Suprapubic skin (tissue), 4 donors: ENCODE measurements at regions not wholly inside any gene's neighbourhood (a gene's known extent, or its start where the extent isn't known, plus 50 kb on each side); places are given as distances from the start of the nearest gene placed in this dataset.
"Not testable (repeated sequence)": the region's sequence is repeated elsewhere in the genome, so short reads cannot be mapped to it uniquely, and the experiment has no call there.

ENCODE experiments used
- DNase-seq, 2 donors: peaks; one replicate each; pipeline ENCODE4 v3.0.0-alpha.2; 2019; ENCODE audit warnings: low spot score in 2 of 2
- H3K27ac ChIP-seq: fragments of 200-600 bp; sonication (generic); one replicate; pipeline ENCODE4 v1.5.1; 2019
- H3K27me3 ChIP-seq: fragments of 200-600 bp; sonication (generic); one replicate; pipeline ENCODE4 v1.5.1; 2019
- H3K36me3 ChIP-seq: fragments of 200-600 bp; sonication (generic); one replicate; pipeline ENCODE4 v1.5.1; 2019
- H3K4me1 ChIP-seq: fragments of 200-600 bp; sonication (generic); one replicate; pipeline ENCODE4 v1.5.1; 2019
- H3K4me3 ChIP-seq: fragments of 200-600 bp; sonication (generic); one replicate; pipeline ENCODE4 v1.5.1; 2019; ENCODE audit warnings: mild to moderate bottlenecking
- H3K9me3 ChIP-seq: fragments of 200-600 bp; sonication (generic); one replicate; pipeline ENCODE4 v1.5.1; 2019
- EP300 ChIP-seq: sonication (generic); formaldehyde crosslinking; IDR thresholded peaks from one replicate; pipeline ENCODE4 v1.6.1; 2017; ENCODE audit warnings: antibody characterized with exemption
- POLR2A ChIP-seq, 2 donors: fragments of 450-650 bp; IDR thresholded peaks; one replicate each; pipeline ENCODE4 v1.6.1; 2017; ENCODE audit warnings: antibody characterized with exemption in 2 of 2, mild to moderate bottlenecking in 2 of 2, moderate library complexity in 2 of 2
- POLR2AphosphoS5 ChIP-seq, 3 donors: sonication (generic); formaldehyde crosslinking; IDR thresholded peaks; one replicate each; pipeline ENCODE4 v1.6.1; 2017; ENCODE audit warnings: antibody characterized with exemption in 3 of 3
- WGBS: methylation state at CpG from one replicate; pipeline ENCODE4 v1.1.5; 2018; 5-methylcytosine and 5-hydroxymethylcytosine counted together
- TF ChIP-seq, protein P1 (sequence below), 2 donors: fragments of 200-600 bp in 1 of 2; fragments of 450-650 bp in 1 of 2; sonication (generic) in 1 of 2; IDR thresholded peaks; one replicate each; pipeline ENCODE4 v1.5.1; 2016 to 2019; ENCODE audit warnings: antibody characterized with exemption in 2 of 2, mild to moderate bottlenecking in 1 of 2, moderate library complexity in 1 of 2

DNA sequence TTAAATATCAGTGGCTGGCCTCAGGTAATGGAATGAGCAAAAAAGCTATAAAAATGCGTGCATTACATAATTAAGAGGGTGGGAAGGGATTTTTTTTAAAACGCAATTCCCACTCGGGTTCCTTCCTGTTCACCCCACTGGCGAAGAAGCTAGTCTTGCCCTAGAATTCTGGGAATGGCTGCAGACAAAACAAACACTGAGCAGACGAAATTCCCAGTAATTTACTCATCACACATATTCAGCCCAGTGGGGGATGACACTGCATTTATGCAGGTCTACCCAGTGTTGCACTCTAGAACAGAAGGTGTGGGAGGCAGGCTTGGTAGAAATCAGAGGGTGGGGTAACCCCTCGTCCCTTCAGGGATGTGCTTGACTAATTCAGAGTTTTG is 2695.0 kb upstream of the DEFB115 start:
- Histone ChIP-seq H3K27ac (no peak overlapping the region), H3K4me3 (no peak overlapping the region), H3K4me1 (no peaks in the 10 kb centered on the region), H3K27me3 (no peaks in the 10 kb centered on the region), H3K9me3 (no peaks in the 10 kb centered on the region), H3K36me3 (peaks cover 11% of the 10 kb centered on the region)
- TF ChIP-seq EP300 (no peak), POLR2AphosphoS5 (IDR thresholded peaks at IDR 0.05) (no peak), POLR2A (IDR thresholded peaks at IDR 0.05) (no peak)
- TF ChIP-seq, protein P1, sequence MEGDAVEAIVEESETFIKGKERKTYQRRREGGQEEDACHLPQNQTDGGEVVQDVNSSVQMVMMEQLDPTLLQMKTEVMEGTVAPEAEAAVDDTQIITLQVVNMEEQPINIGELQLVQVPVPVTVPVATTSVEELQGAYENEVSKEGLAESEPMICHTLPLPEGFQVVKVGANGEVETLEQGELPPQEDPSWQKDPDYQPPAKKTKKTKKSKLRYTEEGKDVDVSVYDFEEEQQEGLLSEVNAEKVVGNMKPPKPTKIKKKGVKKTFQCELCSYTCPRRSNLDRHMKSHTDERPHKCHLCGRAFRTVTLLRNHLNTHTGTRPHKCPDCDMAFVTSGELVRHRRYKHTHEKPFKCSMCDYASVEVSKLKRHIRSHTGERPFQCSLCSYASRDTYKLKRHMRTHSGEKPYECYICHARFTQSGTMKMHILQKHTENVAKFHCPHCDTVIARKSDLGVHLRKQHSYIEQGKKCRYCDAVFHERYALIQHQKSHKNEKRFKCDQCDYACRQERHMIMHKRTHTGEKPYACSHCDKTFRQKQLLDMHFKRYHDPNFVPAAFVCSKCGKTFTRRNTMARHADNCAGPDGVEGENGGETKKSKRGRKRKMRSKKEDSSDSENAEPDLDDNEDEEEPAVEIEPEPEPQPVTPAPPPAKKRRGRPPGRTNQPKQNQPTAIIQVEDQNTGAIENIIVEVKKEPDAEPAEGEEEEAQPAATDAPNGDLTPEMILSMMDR (IDR thresholded peaks at IDR 0.05) = no peak
- WGBS = 67% methylated on average over 6 of the region's 6 CpGs
- DNase-seq = no peak

DNA sequence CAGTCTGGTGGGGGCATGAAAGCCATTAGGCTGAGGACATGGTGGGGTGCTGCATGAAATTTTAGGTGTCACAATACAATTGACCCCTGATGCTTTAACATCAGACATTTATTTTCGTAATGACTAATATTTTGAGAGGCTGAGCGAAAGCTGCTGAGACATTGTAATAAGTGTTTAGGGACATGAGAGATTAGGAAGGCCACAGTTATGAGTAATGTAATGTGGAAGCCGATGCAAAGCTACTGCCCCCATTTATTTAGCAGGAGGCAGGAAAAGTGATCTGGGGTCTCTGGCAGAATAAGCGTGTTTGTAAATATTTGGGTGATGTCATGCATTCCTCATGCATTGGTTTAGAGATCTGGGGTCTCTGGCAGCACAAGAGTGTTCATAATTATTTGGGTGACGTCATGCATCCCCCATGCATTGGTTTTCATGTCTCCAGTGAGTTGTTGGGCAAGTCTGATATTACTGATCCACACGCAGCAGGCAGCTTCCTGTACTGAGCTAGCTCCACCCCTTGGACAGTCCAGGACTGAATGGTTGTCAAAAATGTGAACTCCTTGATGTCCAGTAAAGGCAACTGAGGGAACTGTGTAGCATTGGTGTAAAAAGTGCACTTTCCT is 2694.5 kb upstream of the DEFB115 start:
- not testable (repeated sequence) for DNase-seq, H3K27me3 ChIP-seq, H3K4me3 ChIP-seq, H3K4me1 ChIP-seq, H3K27ac ChIP-seq, H3K9me3 ChIP-seq
- peaks cover 11% of the 10 kb centered on the region for H3K36me3 ChIP-seq
- WGBS = 65% methylated on average over 6 of the region's 6 CpGs

DNA sequence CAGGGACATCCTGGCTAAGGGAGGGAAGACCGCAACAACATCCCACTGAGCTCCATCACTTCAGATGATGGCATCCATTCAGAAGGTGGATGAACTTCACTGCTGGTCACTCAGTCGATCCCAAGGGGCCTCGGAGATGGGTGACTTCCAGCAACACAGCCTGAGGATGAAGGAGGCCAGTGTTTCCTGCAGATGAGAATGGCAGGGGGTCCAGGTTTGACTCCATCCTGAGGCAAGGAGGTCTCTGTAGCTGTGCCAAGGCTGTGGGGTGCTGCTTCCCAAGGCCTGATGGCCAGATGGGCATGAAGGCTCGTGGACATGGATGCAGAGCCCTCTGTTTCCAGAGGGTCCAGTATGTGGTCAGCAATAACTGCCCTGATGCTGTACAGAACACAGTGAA is 2693.4 kb upstream of the DEFB115 start:
- H3K4me3 ChIP-seq, H3K9me3 ChIP-seq, H3K27me3 ChIP-seq, H3K27ac ChIP-seq, H3K4me1 ChIP-seq: not testable (repeated sequence)
- DNase-seq = peak in 1 of 2 donors; percentile 80
- H3K36me3 ChIP-seq = peaks cover 11% of the 10 kb centered on the region
- 67% methylated on average over 4 of the region's 4 CpGs for WGBS

DNA sequence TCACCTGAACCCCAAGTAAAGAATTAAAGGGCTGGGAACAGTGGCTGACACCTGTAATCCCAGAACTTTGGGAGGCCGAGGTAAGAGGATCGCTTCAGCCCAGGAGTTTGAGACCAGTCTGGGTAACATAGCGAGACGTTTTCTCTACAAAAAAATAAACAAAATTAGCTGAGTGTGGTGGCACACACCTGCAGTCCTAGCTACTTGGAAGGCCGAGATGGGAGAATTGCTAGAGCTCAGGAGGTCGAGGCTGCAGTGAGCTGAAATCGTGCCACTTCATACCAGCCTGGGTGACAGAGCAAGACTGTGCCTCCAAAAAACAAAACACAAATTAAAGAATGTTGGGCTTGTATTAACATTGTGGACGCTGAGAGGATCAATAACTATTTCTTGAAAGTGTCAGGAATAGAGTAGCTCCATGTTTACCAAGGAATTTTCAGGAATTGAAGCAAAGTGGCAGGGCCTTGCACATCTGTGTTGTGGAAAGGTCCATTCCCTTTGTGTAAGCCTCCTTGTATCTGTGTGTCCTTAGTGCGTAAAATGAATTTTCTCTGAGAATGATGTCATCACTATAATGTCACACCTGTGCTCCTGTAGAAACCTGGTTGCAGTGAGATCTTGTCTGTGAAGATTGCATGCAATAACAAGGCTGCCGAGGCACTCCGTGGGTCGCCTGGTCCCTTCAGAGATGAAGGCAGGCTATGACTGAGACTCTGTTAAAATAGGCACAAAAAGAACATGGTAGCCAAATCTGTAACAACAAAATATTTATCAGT is 2692.6 kb upstream of the DEFB115 start:
- H3K9me3 ChIP-seq, H3K27me3 ChIP-seq, H3K4me1 ChIP-seq, DNase-seq, H3K27ac ChIP-seq, H3K4me3 ChIP-seq: not testable (repeated sequence)
- 54% methylated on average over 12 of the region's 12 CpGs for WGBS
- H3K36me3 ChIP-seq = peaks cover 11% of the 10 kb centered on the region

DNA sequence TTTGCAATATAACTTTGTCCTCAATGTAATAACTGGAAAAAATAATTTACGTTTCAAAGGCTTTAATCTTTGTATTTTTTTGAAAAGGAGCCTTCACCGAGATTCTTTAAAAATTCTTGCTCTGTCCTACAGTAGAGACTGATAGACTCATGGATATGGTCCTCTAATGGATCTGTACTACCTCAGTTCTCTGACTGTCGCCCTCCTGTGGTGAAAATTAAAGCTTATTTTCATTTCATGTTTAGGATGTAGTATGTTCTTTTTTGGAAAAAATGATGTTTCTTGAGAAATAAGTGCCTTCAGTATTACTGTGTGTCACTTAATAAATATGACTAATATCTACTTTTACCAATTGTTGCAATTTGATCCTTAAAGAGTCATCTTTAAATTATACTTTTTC is 2681.5 kb upstream of the DEFB115 start:
- DNase-seq, H3K27ac ChIP-seq, H3K4me3 ChIP-seq, H3K9me3 ChIP-seq, H3K4me1 ChIP-seq, H3K27me3 ChIP-seq: not testable (repeated sequence)
- WGBS = 70% methylated on average over 3 of the region's 3 CpGs
- peaks cover 14% of the 10 kb centered on the region for H3K36me3 ChIP-seq

DNA sequence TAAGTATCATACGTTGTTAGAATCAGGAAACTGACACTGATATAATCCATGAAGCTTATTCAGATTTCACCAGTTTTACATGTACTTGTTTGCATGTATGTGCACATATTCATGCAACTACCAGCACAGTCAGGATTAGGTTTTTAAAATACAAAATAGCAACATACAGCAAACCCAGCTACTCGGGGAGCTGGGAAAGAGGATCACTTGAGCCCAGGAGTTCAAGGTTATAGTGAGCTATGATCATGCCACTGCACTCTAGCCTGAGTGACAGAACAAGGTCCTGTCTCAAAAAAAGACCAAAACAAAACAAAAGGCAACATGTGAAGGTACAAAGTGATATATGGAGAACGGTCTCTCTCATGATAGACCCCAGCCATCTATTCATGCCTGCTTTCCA is 2665.8 kb upstream of the DEFB115 start:
- not testable (repeated sequence) for H3K27ac ChIP-seq, H3K9me3 ChIP-seq, H3K4me1 ChIP-seq, H3K27me3 ChIP-seq, DNase-seq, H3K4me3 ChIP-seq
- peaks cover 12% of the 10 kb centered on the region for H3K36me3 ChIP-seq
- WGBS = 84% methylated on average over 3 of the region's 3 CpGs

DNA sequence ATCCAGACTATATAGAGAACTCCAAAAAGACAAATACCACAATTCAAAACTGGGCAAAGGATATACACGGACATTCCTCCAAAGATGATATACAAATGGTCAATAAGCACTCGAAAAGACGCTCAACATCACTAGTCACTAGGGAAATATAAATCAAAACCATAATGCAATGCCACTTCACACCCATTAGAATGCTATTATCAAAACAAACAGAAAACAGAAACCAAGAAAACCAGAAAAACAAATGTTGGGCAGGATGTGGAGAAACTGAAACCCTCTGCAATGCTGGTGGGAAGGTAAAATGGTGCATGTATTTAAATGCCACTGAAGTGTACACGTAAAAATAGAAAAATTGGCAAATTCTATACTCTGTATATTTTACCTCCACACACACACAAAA is 2664.1 kb upstream of the DEFB115 start:
- DNase-seq, H3K27ac ChIP-seq, H3K27me3 ChIP-seq, H3K4me3 ChIP-seq, H3K4me1 ChIP-seq, H3K36me3 ChIP-seq, H3K9me3 ChIP-seq: not testable (repeated sequence)
- WGBS = 95% methylated on average over 4 of the region's 4 CpGs

DNA sequence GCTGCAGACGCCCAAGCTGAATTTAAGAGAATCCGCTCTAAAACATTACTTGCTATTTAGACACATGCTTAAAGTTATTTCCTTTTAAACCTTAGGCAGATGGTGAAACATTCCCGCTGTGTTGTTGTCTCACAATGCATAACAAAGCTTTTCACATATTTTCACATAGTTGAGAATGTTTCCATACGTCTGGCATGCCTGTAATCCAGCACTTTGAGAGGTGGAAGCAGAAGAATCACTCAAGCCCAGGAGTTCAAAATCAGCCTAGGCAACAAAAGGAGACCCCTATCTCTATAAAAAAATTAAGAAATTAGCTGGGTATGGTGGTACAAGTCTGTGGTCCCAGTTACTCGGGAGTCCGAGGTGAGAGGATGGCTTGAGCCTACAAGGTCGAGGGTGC is 2663.0 kb upstream of the DEFB115 start:
- not testable (repeated sequence) for H3K27me3 ChIP-seq, H3K36me3 ChIP-seq, H3K4me1 ChIP-seq, H3K27ac ChIP-seq, H3K9me3 ChIP-seq, H3K4me3 ChIP-seq, DNase-seq
- 57% methylated on average over 5 of the region's 7 CpGs for WGBS

DNA sequence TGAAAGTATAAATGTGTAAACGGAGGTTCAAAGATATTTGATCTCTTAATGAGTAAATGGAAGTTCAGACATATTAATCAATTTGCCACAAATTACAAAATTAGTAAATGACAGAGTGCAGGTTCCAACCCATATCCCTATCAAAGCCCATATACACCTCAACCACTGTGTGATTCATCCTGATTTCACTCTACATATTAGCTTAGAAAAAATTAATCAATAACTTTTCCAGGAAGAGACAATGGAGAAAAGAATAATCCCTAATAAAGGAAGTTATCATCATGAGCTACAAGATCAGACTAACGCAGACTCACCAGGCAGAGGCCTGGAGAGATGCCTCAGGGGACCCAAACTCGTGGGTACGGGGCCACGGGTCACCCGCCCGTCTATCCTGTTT is 2655.5 kb upstream of the DEFB115 start:
- WGBS = 6% methylated on average over 7 of the region's 7 CpGs
- H3K4me3 ChIP-seq = peak overlapping the region; percentile 73
- DNase-seq, H3K27me3 ChIP-seq, H3K9me3 ChIP-seq, H3K4me1 ChIP-seq, H3K36me3 ChIP-seq: not testable (repeated sequence)
- H3K27ac ChIP-seq = peak overlapping the region; percentile 73
